HG03457 (cell line): ENCODE measurements at regions not wholly inside any gene's neighbourhood (a gene's known extent, or its start where the extent isn't known, plus 50 kb on each side); places are given as distances from the start of the nearest gene placed in this dataset.
"Not testable (repeated sequence)": the region's sequence is repeated elsewhere in the genome, so short reads cannot be mapped to it uniquely, and the experiment has no call there.

ENCODE experiments used
- ATAC-seq: cut with Tn5 transposase; IDR thresholded peaks from one replicate; pipeline ENCODE4 v1.9.1; 2021; ENCODE audit warnings: moderate number of reproducible peaks; ENCODE audit not compliant: unreplicated experiment

DNA sequence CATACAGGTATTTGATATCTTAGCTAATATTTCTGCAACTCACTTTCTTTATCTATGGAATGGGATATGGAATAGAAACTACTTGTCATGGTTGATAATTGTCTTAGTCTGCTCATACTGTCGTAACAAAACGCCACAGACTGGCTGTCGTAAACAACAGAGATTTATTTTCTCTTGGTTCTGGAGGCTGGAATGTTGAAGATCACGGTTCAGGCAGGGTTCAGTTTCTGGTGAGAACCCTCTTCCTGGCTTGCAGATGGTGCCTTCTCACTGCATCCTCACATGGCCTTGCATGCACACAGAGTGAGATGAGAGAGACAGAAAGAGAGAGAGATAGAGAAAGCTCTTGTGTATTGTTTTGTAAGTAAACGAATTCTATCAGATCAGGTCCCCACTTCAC is 332.7 kb upstream of the MAGI2 start:
- no peak for ATAC-seq

DNA sequence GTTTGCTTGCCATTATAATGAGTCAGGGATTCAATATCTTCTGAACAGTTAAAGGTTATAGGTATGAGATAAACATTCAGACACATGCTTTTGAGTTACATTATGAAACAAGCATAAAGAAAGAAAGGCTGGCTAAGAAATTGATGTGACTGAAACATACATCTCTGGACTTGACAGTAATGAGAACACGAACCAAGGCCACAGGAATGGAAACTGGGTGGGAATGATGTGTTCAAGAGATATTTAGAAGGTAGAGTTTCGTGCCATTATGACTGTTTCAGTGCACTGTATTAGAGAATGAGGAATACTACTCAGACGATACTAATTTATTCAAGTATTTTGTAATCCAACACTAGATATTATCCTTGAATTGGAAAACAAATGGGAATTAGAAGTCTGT is 332.1 kb upstream of the MAGI2 start:
- no peak for ATAC-seq

DNA sequence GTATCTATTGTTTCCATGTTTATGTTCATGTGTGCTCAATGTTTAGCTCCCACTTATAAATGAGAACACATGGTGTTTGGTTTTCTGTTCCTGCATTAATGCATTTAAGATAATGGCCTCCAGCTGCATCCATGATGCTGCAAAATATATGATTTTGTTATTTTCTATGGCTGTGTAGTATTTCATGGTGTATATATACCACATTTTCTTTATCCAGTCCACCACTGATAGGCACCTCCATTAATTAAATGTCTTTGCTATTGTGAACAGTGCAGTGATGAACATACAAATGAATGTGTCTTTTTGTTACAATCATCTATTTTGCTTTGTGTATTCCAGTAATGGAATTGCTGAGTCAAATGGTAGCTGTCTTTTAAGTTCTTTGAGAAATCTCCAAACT is 329.4 kb upstream of the MAGI2 start:
- ATAC-seq, result no peak

DNA sequence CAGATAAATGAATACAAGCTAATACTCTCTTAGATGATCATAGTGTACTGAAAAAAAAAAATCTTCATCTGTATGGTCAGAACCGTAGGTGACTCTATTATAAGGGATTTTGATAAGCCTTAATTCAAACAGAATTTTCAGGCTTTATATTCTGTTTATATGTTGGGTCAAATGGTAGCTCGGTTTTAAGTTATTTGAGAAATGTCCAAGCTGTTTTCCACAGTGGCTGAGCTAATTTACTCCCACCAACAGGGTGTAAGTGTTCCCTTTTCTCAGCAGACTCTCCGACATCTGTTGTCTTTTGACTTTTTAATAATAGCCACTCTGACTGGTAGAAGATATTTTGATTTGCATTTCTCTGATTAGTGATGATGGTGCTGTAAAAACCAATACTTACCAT is 328.8 kb upstream of the MAGI2 start:
- no peak for ATAC-seq

DNA sequence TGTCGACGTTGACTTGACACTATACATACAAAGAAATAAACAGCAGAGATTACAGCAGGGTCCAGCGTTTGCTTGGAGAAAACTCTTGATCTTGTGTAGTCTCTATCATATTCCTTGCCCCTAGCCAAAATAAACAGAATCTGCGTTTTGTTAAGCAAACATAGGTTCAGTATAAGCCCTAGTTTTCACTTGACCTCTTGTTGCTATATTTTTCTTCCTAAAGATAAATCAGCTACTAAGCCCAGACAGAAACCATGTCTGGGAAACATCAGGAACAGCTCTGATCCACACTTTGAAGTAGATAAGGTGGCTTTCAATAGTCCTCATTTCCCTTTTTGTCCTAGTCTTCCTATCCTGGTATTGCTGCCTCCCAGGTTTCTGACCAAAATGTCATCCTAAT is 328.2 kb upstream of the MAGI2 start:
- ATAC-seq, result no peak

DNA sequence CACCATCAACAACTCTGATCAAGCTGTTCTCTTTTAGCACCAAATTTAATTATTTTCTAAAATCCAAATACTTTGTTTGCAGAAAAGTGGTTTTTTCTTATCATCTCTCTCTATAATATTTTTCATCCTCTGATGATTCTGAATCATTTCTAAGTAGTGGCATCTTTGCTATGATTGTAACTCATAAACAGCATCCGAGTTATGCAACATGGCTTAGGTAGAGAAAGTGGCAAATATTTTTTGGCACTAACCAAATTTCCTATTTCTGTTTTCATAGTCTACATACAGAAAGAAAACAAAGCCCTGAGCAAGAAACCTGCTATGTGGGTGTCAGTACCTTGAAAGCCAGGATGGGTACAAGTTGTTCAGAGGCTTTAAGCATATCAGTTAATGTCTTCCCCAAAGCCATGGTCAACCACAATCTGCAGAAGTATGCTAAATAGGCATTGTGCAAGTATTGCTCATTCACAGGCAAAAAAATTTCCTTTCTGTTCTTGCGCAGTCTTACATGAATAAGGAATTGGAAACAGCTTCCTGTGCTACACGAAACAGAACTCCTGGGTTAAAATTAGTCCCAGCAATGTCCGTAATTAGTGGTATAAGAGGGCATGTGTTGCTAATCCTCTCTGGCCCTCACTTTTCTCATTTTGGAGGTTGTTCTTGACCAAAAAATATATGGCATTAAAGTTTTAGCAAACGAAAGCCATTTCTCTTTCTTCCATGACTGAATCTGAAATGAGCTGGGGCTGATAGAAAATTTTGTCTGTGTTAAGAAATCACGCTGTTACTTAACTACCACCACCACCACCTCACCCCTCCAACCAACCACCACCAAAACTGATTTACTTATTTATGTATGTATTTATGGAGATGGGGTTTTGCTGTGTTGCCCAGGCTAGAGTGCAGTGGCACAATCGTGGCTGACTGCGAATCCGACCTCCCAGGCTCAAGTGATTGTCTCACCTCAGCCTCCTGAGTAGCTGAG is 325.6 kb upstream of the MAGI2 start:
- no peak for ATAC-seq

DNA sequence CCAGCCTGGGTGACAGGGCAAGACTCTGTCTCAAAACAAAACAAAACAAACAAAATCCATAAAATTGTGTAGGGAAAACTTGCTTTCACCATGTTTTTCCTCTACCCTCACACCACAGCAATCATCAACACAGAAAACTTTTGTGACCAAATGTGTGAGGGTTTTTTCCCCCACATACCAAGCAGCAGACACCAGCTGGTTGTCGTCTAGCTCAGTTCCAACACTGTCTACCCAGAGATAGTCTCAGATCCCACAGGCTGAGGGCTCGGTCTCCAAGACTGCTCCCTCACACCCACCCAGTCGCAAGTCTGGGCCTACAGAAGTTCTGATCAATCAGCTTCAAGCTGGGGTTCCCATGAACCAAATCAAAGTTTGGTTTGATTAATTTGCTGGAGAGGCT is 322.4 kb upstream of the MAGI2 start:
- no peak for ATAC-seq

DNA sequence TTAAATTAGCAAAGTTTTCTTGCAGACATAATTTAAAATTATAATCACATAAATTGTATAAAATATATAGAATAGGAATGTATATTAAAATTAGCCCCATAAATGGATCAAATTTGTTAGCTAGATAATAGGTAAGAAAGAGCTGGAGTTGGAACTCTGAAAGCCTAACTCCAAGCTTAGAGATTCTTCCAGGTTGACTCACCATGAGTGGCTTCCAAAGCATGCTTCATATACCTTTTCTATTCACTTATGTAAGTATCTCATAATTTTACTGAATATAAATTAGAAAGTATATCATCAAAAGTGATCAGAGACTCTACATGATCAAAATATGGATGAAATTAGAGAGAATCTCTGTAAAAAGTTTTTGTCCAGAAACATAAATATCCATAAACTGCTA is 320.7 kb upstream of the MAGI2 start:
- no peak for ATAC-seq

DNA sequence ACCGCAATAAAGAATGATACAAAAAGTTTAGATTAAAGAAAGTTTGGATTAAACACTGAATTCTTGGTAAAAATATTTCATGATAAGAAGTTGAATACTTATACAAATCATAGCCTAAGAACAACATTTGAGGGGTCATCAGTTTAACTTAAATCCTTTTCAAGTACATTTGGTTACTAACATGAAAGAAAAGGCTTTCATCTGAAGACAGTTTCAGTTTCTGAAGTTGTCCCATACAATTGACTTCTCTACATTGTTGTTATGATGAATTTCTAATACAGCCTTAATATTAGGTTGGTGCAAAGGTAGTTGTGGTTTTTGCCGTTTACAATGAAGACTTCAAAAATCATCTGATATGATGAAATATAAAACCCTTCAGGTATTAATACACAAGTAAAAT is 317.5 kb upstream of the MAGI2 start:
- no peak for ATAC-seq

DNA sequence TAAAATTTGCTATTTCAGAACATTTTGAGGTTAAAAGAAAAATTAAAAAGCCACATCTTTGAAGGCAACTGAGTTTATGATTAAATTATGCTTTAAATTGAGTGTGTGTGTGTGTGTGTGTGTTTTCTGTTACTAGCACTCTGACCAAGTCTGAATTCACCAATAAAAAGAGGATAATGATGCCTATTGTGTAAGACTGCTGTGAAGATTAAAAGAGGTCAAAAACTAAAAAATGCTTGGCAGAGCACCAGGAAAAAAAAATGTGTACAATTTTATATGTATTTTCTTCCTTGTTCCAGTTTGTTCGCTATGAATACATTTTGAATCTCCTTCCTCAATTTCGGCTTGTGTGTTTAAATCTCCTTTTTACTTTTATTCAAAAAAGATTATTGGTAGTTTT is 316.6 kb upstream of the MAGI2 start:
- ATAC-seq, result no peak

DNA sequence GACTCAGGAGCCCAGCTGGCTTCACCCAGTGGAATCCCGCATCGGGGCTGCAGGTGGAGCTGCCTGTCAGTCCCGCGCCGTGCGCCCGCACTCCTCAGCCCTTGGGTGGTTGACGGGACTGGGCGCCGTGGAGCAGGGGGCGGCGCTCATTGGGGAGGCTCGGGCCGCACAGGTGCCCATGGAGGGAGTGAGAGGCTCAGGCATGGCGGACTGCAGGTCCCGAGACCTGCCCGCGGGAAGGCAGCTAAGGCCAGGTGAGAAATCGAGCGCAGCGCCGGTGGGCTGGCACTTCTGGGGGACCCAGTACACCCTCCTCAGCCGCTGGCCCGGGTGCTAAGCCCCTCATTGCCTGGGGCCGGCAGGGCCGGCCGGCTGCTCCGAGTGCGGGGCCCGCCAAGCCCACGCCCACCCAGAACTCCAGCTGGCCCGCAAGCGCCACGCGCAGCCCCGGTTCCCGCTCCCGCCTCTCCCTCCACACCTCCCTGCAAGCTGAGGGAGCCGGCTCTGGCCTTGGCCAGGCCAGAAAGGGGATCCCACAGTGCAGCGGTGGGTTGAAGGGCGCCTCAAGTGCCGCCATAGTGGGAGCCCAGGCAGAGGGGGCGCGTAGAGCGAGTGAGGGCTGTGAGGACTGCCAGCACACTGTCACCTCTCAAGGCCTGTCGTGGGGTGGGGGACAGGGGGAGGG is 314.6 kb upstream of the MAGI2 start:
- ATAC-seq, result not testable (repeated sequence)

DNA sequence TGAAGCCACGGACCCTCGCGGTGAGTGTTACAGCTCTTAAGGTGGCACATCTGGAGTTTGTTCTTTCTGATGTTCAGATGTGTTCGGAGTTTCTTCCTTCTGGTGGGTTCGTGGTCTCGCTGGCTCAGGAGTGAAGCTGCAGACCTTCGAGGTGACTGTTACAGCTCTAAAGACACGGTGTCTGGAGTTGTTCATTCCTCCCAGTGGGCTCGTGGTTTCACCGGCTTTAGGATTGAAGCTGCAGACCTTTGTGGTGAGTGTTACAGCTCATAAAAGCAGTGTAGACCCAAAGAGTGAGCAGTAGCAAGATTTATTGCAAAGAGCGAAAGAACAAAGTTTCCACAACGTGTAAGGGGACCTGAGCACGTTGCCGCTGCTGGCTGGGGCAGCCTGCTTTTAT is 313.7 kb upstream of the MAGI2 start:
- ATAC-seq, result not testable (repeated sequence)

DNA sequence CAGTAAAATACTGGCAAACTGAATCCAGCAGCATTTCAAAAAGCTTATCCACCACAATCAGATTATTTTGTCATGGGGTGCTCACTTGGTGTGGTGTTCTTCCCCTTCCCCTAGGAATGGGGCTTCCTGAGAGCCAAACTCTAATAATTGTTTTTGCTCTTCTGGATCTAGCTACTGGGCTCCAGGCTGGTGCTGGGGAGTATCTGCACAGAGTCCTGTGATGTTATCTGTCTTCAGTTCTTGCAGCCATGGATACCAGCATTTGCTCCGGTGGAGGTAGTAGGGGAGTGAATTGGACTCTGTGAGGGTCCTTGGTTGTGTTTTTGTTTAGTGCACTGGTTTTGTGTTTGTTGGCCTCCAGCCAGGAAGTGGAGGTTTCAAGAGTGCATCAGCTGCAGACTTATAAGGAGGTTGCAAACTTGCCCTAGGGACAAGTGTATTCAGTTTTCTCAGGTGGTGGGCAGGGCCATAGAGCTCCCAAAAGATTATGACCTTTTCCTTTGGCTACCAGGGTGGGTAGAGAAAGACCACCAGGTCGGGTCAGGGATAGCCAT is 308.5 kb upstream of the MAGI2 start:
- ATAC-seq, result no peak

DNA sequence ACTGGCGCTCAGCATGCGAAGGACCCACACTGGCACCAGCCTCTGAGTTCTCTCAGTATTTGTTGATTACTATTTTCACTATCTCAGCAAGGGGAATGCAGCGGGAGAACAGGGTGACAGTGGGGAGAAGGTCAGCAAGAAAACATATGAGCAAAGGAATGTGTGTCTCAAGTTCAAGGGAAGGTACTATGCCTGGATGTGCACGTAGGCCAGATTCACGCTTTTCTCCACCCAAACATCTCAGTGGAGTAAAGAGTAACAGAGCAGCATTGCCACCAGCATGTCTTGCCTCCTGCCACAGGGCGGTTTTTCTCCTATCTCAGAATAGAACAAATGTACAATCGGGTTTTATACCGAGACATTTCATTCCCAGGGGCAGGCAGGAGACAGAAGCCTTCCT is 297.5 kb upstream of the MAGI2 start:
- ATAC-seq, result not testable (repeated sequence)

DNA sequence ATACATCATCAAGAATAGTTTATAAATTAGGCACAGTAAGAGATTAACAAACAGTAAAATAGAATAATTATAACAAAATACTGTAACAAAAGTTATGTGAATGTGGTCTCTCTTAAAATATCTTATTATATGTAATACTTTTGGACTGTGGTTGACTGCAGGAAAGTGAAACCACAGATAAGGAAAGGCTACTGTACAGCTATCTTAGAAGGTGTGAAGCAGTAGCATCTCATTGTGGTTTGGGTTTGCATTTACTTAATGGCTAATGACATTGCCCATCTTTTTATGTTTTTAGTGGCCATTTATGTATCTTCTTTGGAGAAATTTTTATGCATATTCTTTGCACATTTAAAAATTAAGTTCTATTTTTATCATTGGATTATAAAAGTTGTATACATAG is 296.4 kb upstream of the MAGI2 start:
- ATAC-seq, result no peak

DNA sequence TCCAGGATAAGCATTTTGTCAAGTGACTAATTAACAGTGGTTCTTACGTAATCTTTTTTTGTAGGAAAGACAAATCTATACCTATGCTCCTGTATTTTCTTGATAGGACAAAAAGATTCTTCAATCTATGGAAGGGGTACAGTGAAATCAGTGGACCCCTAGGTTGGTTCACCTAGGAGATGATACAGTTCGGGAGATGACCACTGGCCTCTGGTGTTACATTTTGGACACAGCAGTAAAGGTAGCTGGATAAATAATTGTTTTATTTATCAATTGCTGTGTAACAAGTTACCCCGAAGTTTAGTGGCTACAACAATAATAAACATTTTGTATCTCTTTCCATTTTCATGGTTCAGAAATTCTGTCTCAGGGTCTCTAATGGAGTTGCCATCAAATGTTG is 288.2 kb upstream of the MAGI2 start:
- ATAC-seq, result no peak

DNA sequence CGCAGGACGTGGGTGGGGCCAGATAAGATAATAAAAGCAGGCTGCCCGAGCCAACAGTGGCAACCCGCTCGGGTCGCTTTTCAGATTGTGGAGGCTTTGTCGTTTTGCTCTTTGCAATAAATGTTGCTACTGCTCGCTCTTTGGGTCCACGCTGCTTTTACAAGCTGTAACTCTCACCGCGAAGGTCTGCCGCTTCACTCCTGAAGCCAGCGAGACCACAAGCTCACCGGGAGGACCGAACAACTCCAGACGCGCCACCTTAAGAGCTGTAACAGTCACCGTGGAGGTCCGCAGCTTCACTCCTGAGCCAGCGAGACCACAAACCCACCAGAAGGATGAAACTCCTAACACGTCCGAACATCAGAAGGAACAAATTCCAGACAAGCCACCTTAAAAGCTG is 286.6 kb upstream of the MAGI2 start:
- no peak for ATAC-seq

DNA sequence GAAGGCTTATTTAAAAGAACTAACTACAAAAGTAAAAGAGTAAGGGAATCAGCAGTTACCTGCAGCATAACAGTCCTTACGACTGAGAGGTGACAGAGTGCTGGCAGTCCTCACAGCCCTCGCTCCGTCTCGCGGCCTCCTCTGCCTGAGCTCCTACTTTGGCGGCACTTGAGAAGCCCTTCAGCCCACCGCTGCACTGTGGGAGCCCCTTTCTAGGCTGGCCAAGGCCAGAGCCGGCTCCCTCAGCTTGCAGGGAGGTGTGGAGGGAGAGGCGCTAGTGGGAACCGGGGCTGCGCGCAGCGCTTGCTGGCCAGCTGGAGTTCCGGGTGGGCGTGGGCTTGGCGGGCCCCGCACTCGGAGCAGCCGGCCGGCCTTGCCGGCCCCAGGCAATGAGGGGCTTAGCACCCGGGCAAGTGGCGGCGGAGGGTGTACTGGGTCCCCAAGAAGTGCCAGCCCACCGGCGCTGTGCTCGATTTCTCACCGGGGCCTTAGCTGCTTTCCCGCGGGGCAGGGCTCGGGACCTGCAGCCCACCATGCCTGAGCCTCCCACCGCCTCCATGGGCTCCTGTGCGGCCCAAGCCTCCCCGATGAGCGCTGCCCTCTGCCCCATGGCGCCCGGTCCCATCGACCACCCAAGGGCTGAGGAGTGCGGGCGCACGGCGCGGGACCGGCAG is 285.7 kb upstream of the MAGI2 start:
- ATAC-seq, result not testable (repeated sequence)

DNA sequence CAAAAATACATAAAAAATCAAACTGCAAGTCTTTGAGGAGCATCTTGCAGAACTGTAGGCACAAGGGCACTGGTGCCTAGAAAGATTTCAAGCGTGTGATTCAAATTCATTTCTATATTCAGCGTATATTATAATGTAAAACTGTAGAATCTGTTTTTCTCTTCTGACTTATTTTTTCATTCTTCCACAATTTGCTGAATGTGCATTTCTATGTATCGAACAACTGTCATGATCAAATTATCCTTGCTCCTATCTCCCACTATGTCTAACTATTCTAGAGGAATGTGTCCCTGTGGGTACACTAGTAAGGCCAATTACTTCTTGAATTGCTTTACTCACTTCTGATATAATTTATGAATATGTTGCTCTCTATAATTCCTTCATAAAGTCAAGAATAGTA is 283.0 kb upstream of the MAGI2 start:
- ATAC-seq, result no peak

DNA sequence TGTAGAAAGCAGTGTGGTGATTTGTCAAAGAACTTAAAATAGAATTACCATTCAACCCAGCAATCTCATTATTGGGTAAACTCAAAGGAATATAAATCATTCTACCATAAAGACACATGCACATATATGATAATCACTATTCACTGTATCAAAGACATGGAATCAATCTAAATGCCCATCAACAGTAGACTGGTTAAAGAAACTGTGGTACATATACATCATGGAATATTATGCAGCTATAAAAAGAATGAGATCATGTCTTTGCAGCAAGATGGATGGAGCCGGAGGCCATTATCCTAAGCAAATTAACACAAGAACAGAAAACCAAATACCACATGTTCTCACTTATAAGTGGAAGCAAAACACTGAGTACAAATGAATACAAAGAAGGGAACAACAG is 281.5 kb upstream of the MAGI2 start:
- ATAC-seq, result no peak

DNA sequence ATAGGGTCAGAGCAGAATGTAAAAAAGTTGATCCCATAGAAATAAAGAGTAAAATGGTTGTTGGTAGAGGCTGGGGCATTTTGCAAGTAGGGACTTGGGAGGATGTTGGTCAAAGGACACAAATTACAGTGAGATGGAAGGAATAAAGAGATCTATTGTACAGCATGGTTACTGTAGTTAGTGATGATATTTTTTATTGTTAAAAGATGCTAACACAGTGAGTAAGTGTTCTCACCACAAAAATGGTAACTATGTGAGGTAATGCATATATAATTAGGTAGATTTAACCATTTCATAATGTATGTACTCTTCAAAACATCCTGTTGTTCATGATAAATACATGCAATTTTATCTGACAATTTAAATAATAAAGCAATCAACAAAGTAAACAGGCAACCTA is 280.7 kb upstream of the MAGI2 start:
- ATAC-seq, result no peak
